HG03442 (cell line): ENCODE measurements at regions not wholly inside any gene's neighbourhood (a gene's known extent, or its start where the extent isn't known, plus 50 kb on each side); places are given as distances from the start of the nearest gene placed in this dataset.
A peak's percentile ranks its signal among the peaks of the same experiment; 100 is the strongest.
"Not testable (repeated sequence)": the region's sequence is repeated elsewhere in the genome, so short reads cannot be mapped to it uniquely, and the experiment has no call there.

Experiments used
- ATAC-seq: cut with Tn5 transposase; IDR thresholded peaks from one replicate; pipeline ENCODE4 v1.9.1; 2021; ENCODE audit warnings: mild to moderate bottlenecking, moderate library complexity; ENCODE audit not compliant: unreplicated experiment

DNA sequence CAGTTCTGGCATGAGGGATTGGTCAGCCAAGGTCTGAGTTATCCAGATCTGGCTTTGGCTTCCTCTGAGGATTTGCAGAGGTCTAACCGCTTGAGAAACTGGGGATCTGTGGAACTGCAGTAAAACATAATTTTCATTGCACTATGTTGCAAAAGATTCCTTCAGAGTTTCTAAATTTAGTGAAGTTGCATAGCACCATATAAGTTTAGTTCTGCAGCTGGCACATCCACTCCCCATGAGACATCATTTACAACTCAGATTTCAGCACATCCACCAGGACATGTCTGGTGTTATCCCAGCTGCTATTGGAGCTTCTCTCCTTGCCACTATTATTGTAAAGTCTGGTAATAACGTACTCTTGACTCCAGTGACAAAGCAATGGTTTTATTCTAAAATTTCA lies 181.5 kb downstream of the CWF19L2 start:
- ATAC-seq: no peak

DNA sequence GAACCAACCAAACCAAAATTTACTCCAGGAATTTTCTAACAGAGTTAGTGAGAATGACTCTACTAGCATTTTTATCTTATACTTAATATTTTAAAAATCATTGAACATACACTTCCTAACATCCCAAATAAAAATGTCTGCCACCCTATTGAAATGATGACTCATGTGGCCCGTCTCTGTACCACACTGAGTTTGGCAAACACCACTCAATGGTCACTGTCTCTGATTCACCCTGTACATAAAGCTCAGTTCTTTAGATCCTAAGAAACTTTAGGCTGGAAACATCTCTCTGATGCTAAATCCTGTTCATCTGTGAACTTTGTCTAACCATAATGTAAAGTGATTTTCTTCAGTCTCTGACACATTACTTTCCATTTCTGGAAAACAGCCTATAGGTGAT lies 182.0 kb downstream of the CWF19L2 start:
- no peak for ATAC-seq

GRCh38 chr11:107274138-107274537 lies 183.5 kb downstream of the CWF19L2 start:
- no peak for ATAC-seq

GRCh38 chr11:107272561-107272960 lies 185.1 kb downstream of the CWF19L2 start:
- no peak for ATAC-seq

GRCh38 chr11:107271425-107271824 lies 186.2 kb downstream of the CWF19L2 start:
- ATAC-seq: no peak

DNA sequence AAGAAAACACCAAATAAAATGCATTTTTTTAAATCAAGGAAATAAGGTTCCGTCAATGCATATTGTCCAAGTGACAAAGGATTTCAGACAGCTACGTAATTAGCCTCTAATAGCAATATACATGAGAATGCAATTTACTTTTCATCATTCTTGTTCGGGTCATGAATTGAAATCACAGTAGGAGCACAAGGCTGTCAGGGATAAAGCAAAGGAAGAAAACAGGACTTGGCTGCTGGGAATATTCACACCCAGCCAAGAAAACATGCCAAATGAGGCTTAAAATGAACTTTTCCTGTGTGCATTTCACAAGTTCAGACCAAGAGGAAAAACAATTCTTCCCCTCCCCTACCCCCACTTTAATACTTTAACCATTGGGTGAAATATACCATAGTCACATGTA lies 188.6 kb downstream of the CWF19L2 start:
- no peak for ATAC-seq

DNA sequence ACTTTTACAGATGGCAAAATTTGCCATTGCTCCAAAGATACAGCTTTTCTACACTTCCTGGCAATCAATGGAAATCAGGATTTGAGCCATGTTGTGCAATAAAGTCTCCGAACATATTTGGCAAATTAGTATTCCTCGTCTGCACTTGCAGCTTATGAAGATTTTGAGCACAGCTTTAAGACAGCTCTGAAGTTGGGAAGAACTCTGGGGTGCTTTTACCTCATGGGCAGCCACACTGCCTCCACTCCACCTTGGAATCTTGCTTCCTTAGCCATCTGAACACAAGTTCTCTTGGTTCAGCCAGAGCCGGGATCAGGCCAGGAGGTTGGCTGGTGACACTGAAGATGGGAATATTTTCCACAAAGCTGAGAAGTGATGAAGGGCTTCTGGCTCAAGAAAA lies 191.2 kb downstream of the CWF19L2 start:
- no peak for ATAC-seq

DNA sequence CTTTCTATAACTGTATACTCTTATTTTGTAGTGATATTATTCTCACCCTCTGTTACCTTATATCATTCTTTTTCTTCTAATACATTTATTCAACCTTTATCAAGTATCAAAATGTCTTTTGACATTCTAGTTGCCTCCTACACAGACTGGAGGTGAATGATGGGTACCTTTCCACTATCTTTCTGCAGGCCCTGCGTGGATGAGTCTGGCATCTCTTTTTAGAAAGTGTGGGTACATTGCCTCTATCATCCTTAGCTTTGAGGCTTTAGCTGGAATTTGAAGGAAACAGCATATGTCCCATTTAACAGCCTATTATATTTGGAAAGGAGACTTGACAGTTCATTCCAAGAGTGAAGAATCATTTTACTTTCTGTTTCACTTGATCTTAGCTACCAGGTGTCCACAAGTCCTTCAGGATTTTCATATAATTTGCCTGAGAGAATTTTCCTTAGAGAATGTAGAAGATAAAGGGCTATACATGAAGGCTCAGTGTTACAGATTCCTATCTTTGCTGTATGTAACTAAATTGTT lies 192.0 kb downstream of the CWF19L2 start:
- no peak for ATAC-seq

GRCh38 chr11:107263844-107264563 lies 193.6 kb downstream of the CWF19L2 start:
- peak; percentile 50 for ATAC-seq

GRCh38 chr11:107259811-107260221 lies 197.8 kb downstream of the CWF19L2 start:
- no peak for ATAC-seq

GRCh38 chr11:107257710-107258109 lies 199.9 kb downstream of the CWF19L2 start:
- ATAC-seq: no peak

DNA sequence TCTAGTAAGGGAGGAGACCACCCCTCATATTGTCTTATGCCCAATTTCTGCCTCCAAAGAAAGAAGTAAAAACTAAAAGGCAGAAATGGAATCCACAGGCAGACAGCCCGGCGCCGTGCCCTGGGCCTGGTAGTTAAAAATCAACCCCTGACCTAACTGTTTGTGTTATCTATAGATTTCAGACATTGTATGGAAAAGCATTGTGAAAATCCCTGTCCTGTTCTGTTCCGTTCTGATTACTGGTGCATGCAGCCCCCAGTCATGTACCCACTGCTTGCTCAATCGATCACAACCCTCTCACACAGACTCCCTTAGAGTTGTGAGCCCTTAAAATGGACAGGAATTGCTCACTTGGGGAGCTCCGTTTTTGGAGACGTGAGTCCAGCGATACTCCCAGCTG lies 204.0 kb downstream of the CWF19L2 start:
- not testable (repeated sequence) for ATAC-seq

- ATAC-seq: peak; percentile 89
These were observed 205.0 kb downstream of the CWF19L2 start for GRCh38 chr11:107252429-107253161.

GRCh38 chr11:107251298-107251697 lies 206.3 kb downstream of the CWF19L2 start:
- ATAC-seq: no peak

DNA sequence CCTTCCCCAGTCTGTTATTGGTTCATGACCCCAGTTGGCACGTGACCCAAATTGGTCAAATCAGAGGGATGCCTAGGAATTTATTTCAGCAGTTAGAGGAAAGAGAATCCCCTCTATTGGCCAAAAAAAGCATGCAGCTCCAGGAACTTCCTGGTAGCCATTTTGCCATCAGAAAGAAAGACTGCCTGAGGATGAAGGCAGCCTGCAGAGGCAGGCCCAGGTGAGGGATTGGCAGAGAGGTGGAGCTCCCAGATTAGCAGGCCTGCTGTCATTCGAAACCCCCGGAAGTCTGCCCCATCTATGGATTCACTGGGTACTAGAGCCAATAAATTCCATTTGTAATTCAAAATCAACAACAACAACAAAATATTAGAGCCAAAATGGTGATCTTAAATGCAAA lies 207.6 kb downstream of the CWF19L2 start:
- no peak for ATAC-seq

- no peak for ATAC-seq
These were observed 208.6 kb downstream of the CWF19L2 start for GRCh38 chr11:107249054-107249453.

GRCh38 chr11:107247167-107247861 lies 210.3 kb downstream of the CWF19L2 start:
- no peak for ATAC-seq

- ATAC-seq: no peak
These were observed 213.7 kb downstream of the CWF19L2 start for GRCh38 chr11:107243929-107244328.

- ATAC-seq: no peak
These were observed 214.2 kb upstream of the GUCY1A2 start for GRCh38 chr11:107232451-107232850.

- ATAC-seq: no peak
These were observed 206.6 kb upstream of the GUCY1A2 start for GRCh38 chr11:107224836-107225235.

DNA sequence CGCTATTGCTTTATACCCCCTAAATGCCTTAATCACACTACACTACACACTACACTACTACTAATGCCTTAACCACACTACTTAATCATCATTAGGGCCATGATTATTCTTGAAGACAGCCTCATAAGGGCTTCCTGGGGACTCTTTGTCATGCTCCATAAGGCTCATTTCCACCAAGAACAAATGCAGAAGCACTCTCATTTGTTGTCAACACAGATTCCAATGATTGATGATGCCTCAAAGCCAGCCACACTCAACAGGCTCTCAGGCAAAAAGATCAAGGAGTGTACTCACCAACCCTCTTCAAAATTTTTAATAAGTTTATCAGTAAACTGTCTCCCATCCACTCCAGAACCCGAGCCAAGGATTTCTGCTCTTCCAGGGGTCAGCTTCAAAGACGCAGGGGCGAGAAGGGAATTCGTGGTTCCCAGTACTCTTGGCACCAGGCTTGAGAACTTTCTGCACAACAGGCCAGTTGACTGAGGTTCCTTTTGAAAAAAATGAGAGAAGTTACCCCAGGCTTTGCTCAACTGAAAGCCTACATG lies 204.7 kb upstream of the GUCY1A2 start:
- ATAC-seq: no peak
